ENCODE measurements at regions not wholly inside any gene's neighbourhood (a gene's known extent, or its start where the extent isn't known, plus 50 kb on each side); places are given as distances from the start of the nearest gene placed in this dataset.

DNA sequence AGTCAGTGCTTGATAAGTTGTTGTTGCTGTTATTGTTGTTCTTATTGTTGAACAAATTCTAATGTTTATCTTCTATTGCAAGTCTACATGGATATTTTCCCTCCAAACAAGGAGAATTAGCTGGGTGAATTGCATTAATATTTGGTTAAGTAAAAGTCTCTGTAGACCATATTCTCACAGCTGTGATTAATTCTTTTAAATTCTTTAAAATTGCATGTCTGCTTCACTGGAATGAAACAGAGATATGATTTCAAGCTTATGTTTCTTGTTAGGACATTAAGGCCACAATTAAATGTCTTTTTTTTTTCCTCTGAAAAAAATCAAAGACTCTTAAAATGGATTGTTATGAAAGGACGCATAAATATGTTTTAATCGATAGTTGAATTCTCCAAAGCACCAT, 153.4 kb downstream of the EBLN2 start:
- Histone ChIP-seq H3K4me3 (no peak overlapping the region), H3K9me3 (ENCODE audit: control insufficient read depth in 4 of 4, insufficient read depth in 3 of 4, low read length in 3 of 4) (no peaks in the 10 kb centered on the region), H3K36me3 (ENCODE audit: control insufficient read depth in 4 of 4, insufficient read depth in 4 of 4, low read length in 4 of 4) (no peaks in the 10 kb centered on the region), H3K9ac (ENCODE audit: insufficient read depth in 1 of 2, low read length in 2 of 2) (no peak overlapping the region), H3K27ac (ENCODE audit: low read depth in 1 of 2, low read length in 1 of 2) (no peak overlapping the region), H3K27me3 (ENCODE audit: control insufficient read depth in 3 of 3, insufficient read depth in 3 of 3, low read length in 2 of 3) (no peaks in the 10 kb centered on the region), H3K4me1 (ENCODE audit: control insufficient read depth in 5 of 5, insufficient read depth in 5 of 5, low read length in 5 of 5) (peaks cover 0 to 10% (median 0%) of the 10 kb centered on the region in 5 donors)
- ATAC-seq (ENCODE audit: insufficient read depth, low FRiP score), result no peak
- no peak for DNase-seq
- 91 to 92% methylated on average over 2 of the region's 2 CpGs for WGBS, 2 donors
- TF ChIP-seq, protein P1, sequence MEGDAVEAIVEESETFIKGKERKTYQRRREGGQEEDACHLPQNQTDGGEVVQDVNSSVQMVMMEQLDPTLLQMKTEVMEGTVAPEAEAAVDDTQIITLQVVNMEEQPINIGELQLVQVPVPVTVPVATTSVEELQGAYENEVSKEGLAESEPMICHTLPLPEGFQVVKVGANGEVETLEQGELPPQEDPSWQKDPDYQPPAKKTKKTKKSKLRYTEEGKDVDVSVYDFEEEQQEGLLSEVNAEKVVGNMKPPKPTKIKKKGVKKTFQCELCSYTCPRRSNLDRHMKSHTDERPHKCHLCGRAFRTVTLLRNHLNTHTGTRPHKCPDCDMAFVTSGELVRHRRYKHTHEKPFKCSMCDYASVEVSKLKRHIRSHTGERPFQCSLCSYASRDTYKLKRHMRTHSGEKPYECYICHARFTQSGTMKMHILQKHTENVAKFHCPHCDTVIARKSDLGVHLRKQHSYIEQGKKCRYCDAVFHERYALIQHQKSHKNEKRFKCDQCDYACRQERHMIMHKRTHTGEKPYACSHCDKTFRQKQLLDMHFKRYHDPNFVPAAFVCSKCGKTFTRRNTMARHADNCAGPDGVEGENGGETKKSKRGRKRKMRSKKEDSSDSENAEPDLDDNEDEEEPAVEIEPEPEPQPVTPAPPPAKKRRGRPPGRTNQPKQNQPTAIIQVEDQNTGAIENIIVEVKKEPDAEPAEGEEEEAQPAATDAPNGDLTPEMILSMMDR (IDR thresholded peaks at IDR 0.05; ENCODE audit: control extremely low read depth, extremely low read depth), result no peak

DNA sequence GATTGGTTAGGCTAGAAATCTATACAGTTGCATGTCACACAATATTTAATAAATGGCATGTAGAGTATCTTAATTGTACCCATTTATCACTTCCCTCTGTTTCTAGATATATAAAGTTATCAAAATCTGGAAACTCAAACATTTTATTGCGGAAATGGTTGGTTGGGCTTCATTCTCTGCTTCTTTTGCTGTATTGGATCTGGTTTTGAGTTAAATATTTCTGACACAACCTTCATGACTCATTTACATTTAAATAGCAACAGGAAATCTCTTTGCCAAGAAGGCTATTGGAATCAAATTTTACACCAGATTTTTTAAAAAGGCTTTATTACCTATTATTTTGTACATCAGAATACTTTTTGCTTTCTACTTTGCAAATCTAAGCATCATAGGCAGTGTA, 153.8 kb downstream of the EBLN2 start:
- ATAC-seq (ENCODE audit: insufficient read depth, low FRiP score), result no peak
- DNase-seq, result no peak
- no peaks in the 10 kb centered on the region for H3K36me3 ChIP-seq (ENCODE audit: control insufficient read depth in 4 of 4, insufficient read depth in 4 of 4, low read length in 4 of 4)

DNA sequence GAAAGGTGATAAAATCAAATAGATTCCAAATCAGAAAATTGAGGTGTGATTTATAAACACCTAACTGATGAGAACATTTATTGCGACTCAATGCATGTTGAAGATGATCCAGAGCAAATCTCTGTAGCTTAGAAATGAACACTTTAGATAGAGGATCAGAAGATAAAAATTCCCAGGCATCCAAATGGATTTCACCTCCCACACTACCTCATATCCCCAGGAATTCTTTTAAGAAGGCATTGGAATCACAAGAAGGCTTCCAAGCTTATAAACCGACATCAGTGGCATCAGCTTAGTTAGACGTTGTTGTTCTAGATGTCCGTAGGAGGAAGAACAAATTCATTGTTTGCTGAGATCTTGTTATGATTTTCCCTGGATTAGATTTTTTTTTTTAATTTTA, 154.4 kb downstream of the EBLN2 start:
- no peaks in the 10 kb centered on the region for H3K27me3 ChIP-seq (ENCODE audit: control insufficient read depth in 3 of 3, insufficient read depth in 3 of 3, low read length in 2 of 3)
- H3K9ac ChIP-seq (ENCODE audit: insufficient read depth in 1 of 2, low read length in 2 of 2), result no peak overlapping the region
- 88 to 93% methylated on average over 4 of the region's 4 CpGs for WGBS, 2 donors
- TF ChIP-seq, protein P1 (IDR thresholded peaks at IDR 0.05; ENCODE audit: control extremely low read depth, extremely low read depth), result no peak
- no peak overlapping the region for H3K4me3 ChIP-seq
- H3K27ac ChIP-seq (ENCODE audit: low read depth in 1 of 2, low read length in 1 of 2), result no peak overlapping the region
- H3K4me1 ChIP-seq (ENCODE audit: control insufficient read depth in 5 of 5, insufficient read depth in 5 of 5, low read length in 5 of 5), result peaks cover 0 to 5% (median 0%) of the 10 kb centered on the region in 5 donors
- no peak for ATAC-seq (ENCODE audit: insufficient read depth, low FRiP score)
- no peaks in the 10 kb centered on the region for H3K9me3 ChIP-seq (ENCODE audit: control insufficient read depth in 4 of 4, insufficient read depth in 3 of 4, low read length in 3 of 4)
- H3K36me3 ChIP-seq (ENCODE audit: control insufficient read depth in 4 of 4, insufficient read depth in 4 of 4, low read length in 4 of 4), result no peaks in the 10 kb centered on the region
- no peak for DNase-seq

More for the DNA sequence above, 153.8 kb downstream of the EBLN2 start:
- no peak overlapping the region for H3K4me3 ChIP-seq
- H3K9me3 ChIP-seq (ENCODE audit: control insufficient read depth in 4 of 4, insufficient read depth in 3 of 4, low read length in 3 of 4), result no peaks in the 10 kb centered on the region
- H3K4me1 ChIP-seq (ENCODE audit: control insufficient read depth in 5 of 5, insufficient read depth in 5 of 5, low read length in 5 of 5), result peaks cover 0 to 10% (median 0%) of the 10 kb centered on the region in 5 donors
- no peak overlapping the region for H3K27ac ChIP-seq (ENCODE audit: low read depth in 1 of 2, low read length in 1 of 2)
- H3K27me3 ChIP-seq (ENCODE audit: control insufficient read depth in 3 of 3, insufficient read depth in 3 of 3, low read length in 2 of 3), result no peaks in the 10 kb centered on the region
- TF ChIP-seq, protein P1 (IDR thresholded peaks at IDR 0.05; ENCODE audit: control extremely low read depth, extremely low read depth), result no peak
- no peak overlapping the region for H3K9ac ChIP-seq (ENCODE audit: insufficient read depth in 1 of 2, low read length in 2 of 2)
- 74 to 97% methylated on average over 1 of the region's 1 CpG for WGBS, 2 donors

DNA sequence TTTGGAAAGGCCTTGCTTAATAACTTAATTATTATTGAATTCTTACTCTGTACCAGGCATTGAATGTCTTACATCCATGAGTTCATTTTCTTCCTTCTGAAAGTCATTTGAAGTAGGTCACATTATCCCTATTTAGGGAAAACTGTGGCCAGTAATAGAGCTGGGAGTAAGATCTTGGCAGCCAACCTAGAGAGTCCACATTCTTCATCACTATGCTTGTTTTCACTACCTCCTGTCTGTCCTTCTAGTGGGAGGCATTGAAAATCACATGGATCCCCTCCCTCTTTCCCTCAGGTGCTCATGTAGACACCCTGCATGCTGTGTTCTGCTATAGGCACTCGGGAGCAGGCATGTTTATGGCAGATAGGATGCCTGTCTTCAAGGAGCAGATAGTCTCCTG, 154.9 kb downstream of the EBLN2 start:
- H3K4me3 ChIP-seq, result no peak overlapping the region
- ATAC-seq (ENCODE audit: insufficient read depth, low FRiP score), result no peak
- H3K27me3 ChIP-seq (ENCODE audit: control insufficient read depth in 3 of 3, insufficient read depth in 3 of 3, low read length in 2 of 3), result no peaks in the 10 kb centered on the region
- H3K27ac ChIP-seq (ENCODE audit: low read depth in 1 of 2, low read length in 1 of 2), result no peak overlapping the region
- 86 to 92% methylated on average over 1 of the region's 1 CpG for WGBS, 2 donors
- H3K9ac ChIP-seq (ENCODE audit: insufficient read depth in 1 of 2, low read length in 2 of 2), result no peak overlapping the region
- no peaks in the 10 kb centered on the region for H3K9me3 ChIP-seq (ENCODE audit: control insufficient read depth in 4 of 4, insufficient read depth in 3 of 4, low read length in 3 of 4)
- peaks cover 0 to under 1% (median 0%) of the 10 kb centered on the region in 5 donors for H3K4me1 ChIP-seq (ENCODE audit: control insufficient read depth in 5 of 5, insufficient read depth in 5 of 5, low read length in 5 of 5)
- DNase-seq, result no peak
- TF ChIP-seq, protein P1 (IDR thresholded peaks at IDR 0.05; ENCODE audit: control extremely low read depth, extremely low read depth), result no peak
- no peaks in the 10 kb centered on the region for H3K36me3 ChIP-seq (ENCODE audit: control insufficient read depth in 4 of 4, insufficient read depth in 4 of 4, low read length in 4 of 4)

Measured in lung (tissue), 11 donors.